GM23248 (cell line): ENCODE measurements at regions not wholly inside any gene's neighbourhood (a gene's known extent, or its start where the extent isn't known, plus 50 kb on each side); places are given as distances from the start of the nearest gene placed in this dataset.

ENCODE experiments used
- DNase-seq: peaks from one replicate; pipeline ENCODE4 v3.0.0-alpha.2; 2015
- H2AFZ ChIP-seq: fragments of 200-600 bp; sonication (generic); 2 replicates; pipeline ENCODE4 v1.6.1; 2016; ENCODE audit warnings: antibody characterized with exemption
- H3F3A ChIP-seq: fragments of 200-600 bp; sonication (generic); 2 replicates; pipeline ENCODE4 v1.6.1; 2016; ENCODE audit warnings: mild to moderate bottlenecking, antibody characterized with exemption, mixed run types; ENCODE audit not compliant: insufficient read depth
- H3K27ac ChIP-seq: fragments of 200-600 bp; sonication (generic); 2 replicates; pipeline ENCODE4 v1.5.1; 2016; ENCODE audit warnings: mild to moderate bottlenecking
- H3K27me3 ChIP-seq: fragments of 200-600 bp; sonication (generic); replicated peaks from 2 replicates; pipeline ENCODE4 v1.6.1; 2016; ENCODE audit warnings: mild to moderate bottlenecking; ENCODE audit not compliant: insufficient read depth
- H3K36me3 ChIP-seq: fragments of 200-600 bp; sonication (generic); 2 replicates; pipeline ENCODE4 v1.6.1; 2016; ENCODE audit warnings: low read depth, mild to moderate bottlenecking
- H3K4me1 ChIP-seq: fragments of 200-600 bp; sonication (generic); 2 replicates; pipeline ENCODE4 v1.6.1; 2016; ENCODE audit warnings: mild to moderate bottlenecking; ENCODE audit not compliant: insufficient read depth
- H3K4me2 ChIP-seq: fragments of 200-600 bp; sonication (generic); one replicate; pipeline ENCODE4 v1.6.1; 2016; ENCODE audit warnings: mild to moderate bottlenecking; ENCODE audit not compliant: unreplicated experiment
- H3K4me3 ChIP-seq: fragments of 200-600 bp; sonication (generic); 2 replicates; pipeline ENCODE4 v1.5.1; 2016; ENCODE audit warnings: mild to moderate bottlenecking
- H3K79me2 ChIP-seq: fragments of 200-600 bp; sonication (generic); 2 replicates; pipeline ENCODE4 v1.6.1; 2016; ENCODE audit warnings: mild to moderate bottlenecking; ENCODE audit not compliant: insufficient read depth
- H3K9ac ChIP-seq: fragments of 200-600 bp; sonication (generic); 2 replicates; pipeline ENCODE4 v1.6.1; 2016; ENCODE audit warnings: mild to moderate bottlenecking
- H3K9me2 ChIP-seq: fragments of 200-600 bp; sonication (generic); 2 replicates; pipeline ENCODE4 v1.6.1; 2016; ENCODE audit warnings: mixed run types, mild to moderate bottlenecking, moderate library complexity; ENCODE audit not compliant: insufficient read depth
- H3K9me3 ChIP-seq: fragments of 200-600 bp; sonication (generic); one replicate; pipeline ENCODE4 v1.6.1; 2017; ENCODE audit warnings: low read depth
- H4K20me1 ChIP-seq: fragments of 200-600 bp; sonication (generic); 2 replicates; pipeline ENCODE4 v1.6.0; 2016; ENCODE audit not compliant: insufficient read depth
- EZH2 ChIP-seq: fragments of 200-600 bp; sonication (generic); IDR thresholded peaks from 2 replicates; pipeline ENCODE4 v1.6.1; 2018; ENCODE audit warnings: antibody characterized with exemption, mild to moderate bottlenecking; ENCODE audit not compliant: insufficient read depth, poor library complexity, severe bottlenecking
- EZH2phosphoT487 ChIP-seq: fragments of 200-600 bp; sonication (generic); IDR thresholded peaks from 2 replicates; pipeline ENCODE4 v1.6.1; 2018; ENCODE audit warnings: antibody characterized with exemption, moderate library complexity, mild to moderate bottlenecking, low read depth; ENCODE audit not compliant: insufficient read depth
- WGBS, 2 experiments: methylation state at CpG; one replicate each; pipeline ENCODE4 v1.1.6; 2015 to 2017; ENCODE audit warnings: low lambda C conversion rate in 2 of 2, low coverage in 1 of 2; ENCODE audit errors: missing lambda C conversion rate in 2 of 2; 5-methylcytosine and 5-hydroxymethylcytosine counted together
- in situ Hi-C: fragments of 300-500 bp; cut with MboI; formaldehyde crosslinking; loops from 2 replicates; pipeline ENCODE4 v1.15.0; 2020

GRCh38 chr7:3138206-3138605 is 94.5 kb upstream of the CARD11 start:
- TF ChIP-seq EZH2phosphoT487 = no peak
- no peak for TF ChIP-seq EZH2
- no peaks in the 10 kb centered on the region for H3K9me3 ChIP-seq
- no peaks in the 10 kb centered on the region for H3K36me3 ChIP-seq
- no peak overlapping the region for H3K27ac ChIP-seq
- 48 to 55% methylated on average over 6 of the region's 6 CpGs for WGBS, 2 experiments
- no peaks in the 10 kb centered on the region for H4K20me1 ChIP-seq
- H2AFZ ChIP-seq = no peak overlapping the region
- H3K79me2 ChIP-seq = no peaks in the 10 kb centered on the region
- no peaks in the 10 kb centered on the region for H3K9me2 ChIP-seq
- in situ Hi-C loops = no loop called here
- no peaks in the 10 kb centered on the region for H3K4me1 ChIP-seq
- no peaks in the 10 kb centered on the region for H3F3A ChIP-seq
- no peaks in the 10 kb centered on the region for H3K27me3 ChIP-seq
- no peak overlapping the region for H3K4me3 ChIP-seq
- no peak overlapping the region for H3K9ac ChIP-seq
- no peak overlapping the region for H3K4me2 ChIP-seq
- DNase-seq = no peak

GRCh38 chr7:3138997-3139396 is 95.3 kb upstream of the CARD11 start:
- in situ Hi-C loops = no loop called here
- H3K9me3 ChIP-seq = no peaks in the 10 kb centered on the region
- H3K36me3 ChIP-seq = no peaks in the 10 kb centered on the region
- no peaks in the 10 kb centered on the region for H3K4me1 ChIP-seq
- H4K20me1 ChIP-seq = no peaks in the 10 kb centered on the region
- no peaks in the 10 kb centered on the region for H3K27me3 ChIP-seq
- H3K27ac ChIP-seq = no peak overlapping the region
- no peaks in the 10 kb centered on the region for H3K79me2 ChIP-seq
- H3K4me2 ChIP-seq = no peak overlapping the region
- H3K9me2 ChIP-seq = no peaks in the 10 kb centered on the region
- H2AFZ ChIP-seq = no peak overlapping the region
- no peak for TF ChIP-seq EZH2phosphoT487
- TF ChIP-seq EZH2 = no peak
- H3K9ac ChIP-seq = no peak overlapping the region
- no peak overlapping the region for H3K4me3 ChIP-seq
- no peaks in the 10 kb centered on the region for H3F3A ChIP-seq
- no peak for DNase-seq
- 11 to 14% methylated on average over 6 of the region's 6 CpGs for WGBS, 2 experiments

- Histone ChIP-seq H3F3A (no peaks in the 10 kb centered on the region), H2AFZ (no peak overlapping the region), H3K27me3 (no peaks in the 10 kb centered on the region), H3K4me2 (no peak overlapping the region), H3K79me2 (no peaks in the 10 kb centered on the region), H3K9ac (no peak overlapping the region), H3K36me3 (no peaks in the 10 kb centered on the region), H3K27ac (no peak overlapping the region), H4K20me1 (no peaks in the 10 kb centered on the region), H3K9me3 (no peaks in the 10 kb centered on the region), H3K9me2 (no peaks in the 10 kb centered on the region), H3K4me3 (no peak overlapping the region), H3K4me1 (no peaks in the 10 kb centered on the region)
- no peak for DNase-seq
- 33 to 42% methylated on average over 6 of the region's 6 CpGs for WGBS, 2 experiments
- in situ Hi-C loops = no loop called here
- no peak for TF ChIP-seq EZH2phosphoT487
- no peak for TF ChIP-seq EZH2
Measured at GRCh38 chr7:3140834-3141233, 97.2 kb upstream of the CARD11 start.

GRCh38 chr7:3141326-3141725 is 97.7 kb upstream of the CARD11 start:
- WGBS, 2 experiments = 49 to 57% methylated on average over 7 of the region's 7 CpGs
- Histone ChIP-seq H3K27me3 (no peaks in the 10 kb centered on the region), H3K9ac (no peak overlapping the region), H2AFZ (no peak overlapping the region), H3K27ac (no peak overlapping the region), H3K4me1 (no peaks in the 10 kb centered on the region), H4K20me1 (no peaks in the 10 kb centered on the region), H3K9me3 (no peaks in the 10 kb centered on the region), H3F3A (no peaks in the 10 kb centered on the region), H3K9me2 (no peaks in the 10 kb centered on the region), H3K79me2 (no peaks in the 10 kb centered on the region), H3K4me2 (no peak overlapping the region), H3K4me3 (no peak overlapping the region), H3K36me3 (no peaks in the 10 kb centered on the region)
- DNase-seq = no peak
- in situ Hi-C loops = no loop called here
- TF ChIP-seq EZH2 (no peak), EZH2phosphoT487 (no peak)
